MM.1S (cell line): ENCODE measurements at regions not wholly inside any gene's neighbourhood (a gene's known extent, or its start where the extent isn't known, plus 50 kb on each side); places are given as distances from the start of the nearest gene placed in this dataset.

Source experiments
- DNase-seq: peaks from one replicate; pipeline ENCODE4 v3.0.0-alpha.2; 2015
- H2AFZ ChIP-seq: fragments of 300-600 bp; sonication (generic); 2 replicates; pipeline ENCODE4 v1.6.0; 2016; ENCODE audit warnings: antibody characterized with exemption, low read length
- H3F3A ChIP-seq: fragments of 300-600 bp; sonication (generic); 2 replicates; pipeline ENCODE4 v1.6.1; 2016; ENCODE audit warnings: mild to moderate bottlenecking, antibody characterized with exemption, low read length, moderate library complexity, mixed read lengths; ENCODE audit not compliant: insufficient read depth
- H3K27ac ChIP-seq: fragments of 300-600 bp; sonication (generic); 2 replicates; pipeline ENCODE4 v1.5.1; 2016; ENCODE audit warnings: mild to moderate bottlenecking, low read length
- H3K27me3 ChIP-seq: fragments of 300-600 bp; sonication (generic); replicated peaks from 2 replicates; pipeline ENCODE4 v1.6.0; 2016; ENCODE audit warnings: low read length; ENCODE audit not compliant: insufficient read depth
- H3K36me3 ChIP-seq: fragments of 300-600 bp; sonication (generic); replicated peaks from 2 replicates; pipeline ENCODE4 v1.6.1; 2016; ENCODE audit warnings: mild to moderate bottlenecking, low read length, mixed read lengths; ENCODE audit not compliant: insufficient read depth
- H3K4me1 ChIP-seq: fragments of 300-600 bp; sonication (generic); 2 replicates; pipeline ENCODE4 v1.6.1; 2016; ENCODE audit warnings: low read length, mixed read lengths
- H3K4me2 ChIP-seq: fragments of 300-600 bp; sonication (generic); 2 replicates; pipeline ENCODE4 v1.6.0; 2016; ENCODE audit warnings: low read depth, low read length
- H3K4me3 ChIP-seq: fragments of 300-600 bp; sonication (generic); 2 replicates; pipeline ENCODE4 v1.5.1; 2016; ENCODE audit warnings: low read length, mixed read lengths
- H3K79me2 ChIP-seq: fragments of 300-600 bp; sonication (generic); 2 replicates; pipeline ENCODE4 v1.6.1; 2016; ENCODE audit warnings: mixed run types, low read length, mixed read lengths
- H3K9ac ChIP-seq: fragments of 300-600 bp; sonication (generic); 2 replicates; pipeline ENCODE4 v1.6.1; 2016; ENCODE audit warnings: low read length, mixed read lengths
- H3K9me2 ChIP-seq: fragments of 300-600 bp; sonication (generic); replicated peaks from 2 replicates; pipeline ENCODE4 v1.6.1; 2016; ENCODE audit warnings: mild to moderate bottlenecking, low read length, mixed read lengths; ENCODE audit not compliant: insufficient read depth
- H3K9me3 ChIP-seq: fragments of 300-600 bp; sonication (generic); replicated peaks from 2 replicates; pipeline ENCODE4 v1.6.1; 2016; ENCODE audit warnings: mild to moderate bottlenecking, low read length, mixed read lengths; ENCODE audit not compliant: insufficient read depth
- H4K20me1 ChIP-seq: fragments of 300-600 bp; sonication (generic); 2 replicates; pipeline ENCODE4 v1.6.1; 2016; ENCODE audit warnings: mild to moderate bottlenecking, low read length, moderate library complexity, mixed read lengths; ENCODE audit not compliant: insufficient read depth
- CTCF ChIP-seq: fragments of 300-600 bp; sonication (generic); IDR thresholded peaks from 2 replicates; pipeline ENCODE4 v1.5.1; 2016; ENCODE audit warnings: antibody characterized with exemption, low read length, mixed read lengths
- EZH2 ChIP-seq: fragments of 300-600 bp; sonication (generic); optimal IDR thresholded peaks from 2 replicates; pipeline ENCODE3; 2017; ENCODE audit warnings: low read depth, mild to moderate bottlenecking, antibody characterized with exemption, low read length, mixed read lengths
- EZH2phosphoT487 ChIP-seq: fragments of 300-600 bp; sonication (generic); IDR thresholded peaks from 2 replicates; pipeline ENCODE4 v1.6.1; 2018; ENCODE audit warnings: antibody characterized with exemption, low read length

GRCh38 chr6:40172272-40172671 is 238.0 kb upstream of the MOCS1 start:
- no peaks in the 10 kb centered on the region for H3K4me1 ChIP-seq
- H3K9me3 ChIP-seq = no peaks in the 10 kb centered on the region
- H3K36me3 ChIP-seq = no peaks in the 10 kb centered on the region
- no peak overlapping the region for H3K4me3 ChIP-seq
- DNase-seq = no peak
- H2AFZ ChIP-seq = no peak overlapping the region
- H3K4me2 ChIP-seq = no peak overlapping the region
- H3F3A ChIP-seq = no peaks in the 10 kb centered on the region
- no peak overlapping the region for H3K9ac ChIP-seq
- TF ChIP-seq EZH2 (no peak), EZH2phosphoT487 (no peak), CTCF (no peak)
- no peaks in the 10 kb centered on the region for H3K79me2 ChIP-seq
- no peaks in the 10 kb centered on the region for H4K20me1 ChIP-seq
- no peaks in the 10 kb centered on the region for H3K27me3 ChIP-seq
- no peak overlapping the region for H3K27ac ChIP-seq
- H3K9me2 ChIP-seq = no peaks in the 10 kb centered on the region

- no peaks in the 10 kb centered on the region for H3F3A ChIP-seq
- no peaks in the 10 kb centered on the region for H3K79me2 ChIP-seq
- DNase-seq = no peak
- H3K4me2 ChIP-seq = no peak overlapping the region
- H3K9ac ChIP-seq = no peak overlapping the region
- TF ChIP-seq EZH2phosphoT487 = no peak
- no peaks in the 10 kb centered on the region for H3K4me1 ChIP-seq
- no peak overlapping the region for H3K4me3 ChIP-seq
- no peaks in the 10 kb centered on the region for H3K9me2 ChIP-seq
- H3K27me3 ChIP-seq = no peaks in the 10 kb centered on the region
- H3K9me3 ChIP-seq = no peaks in the 10 kb centered on the region
- H3K36me3 ChIP-seq = no peaks in the 10 kb centered on the region
- no peaks in the 10 kb centered on the region for H4K20me1 ChIP-seq
- no peak overlapping the region for H2AFZ ChIP-seq
- no peak overlapping the region for H3K27ac ChIP-seq
Measured at GRCh38 chr6:40171343-40171742, 237.1 kb upstream of the MOCS1 start.

GRCh38 chr6:40170856-40171255 is 236.6 kb upstream of the MOCS1 start:
- no peak overlapping the region for H3K4me3 ChIP-seq
- H3K27me3 ChIP-seq = no peaks in the 10 kb centered on the region
- H4K20me1 ChIP-seq = no peaks in the 10 kb centered on the region
- H3K79me2 ChIP-seq = no peaks in the 10 kb centered on the region
- no peak for TF ChIP-seq EZH2
- no peak for TF ChIP-seq EZH2phosphoT487
- TF ChIP-seq CTCF = no peak
- H2AFZ ChIP-seq = no peak overlapping the region
- no peaks in the 10 kb centered on the region for H3K4me1 ChIP-seq
- no peak overlapping the region for H3K4me2 ChIP-seq
- H3K9me3 ChIP-seq = no peaks in the 10 kb centered on the region
- H3K9ac ChIP-seq = no peak overlapping the region
- H3F3A ChIP-seq = no peaks in the 10 kb centered on the region
- H3K36me3 ChIP-seq = no peaks in the 10 kb centered on the region
- no peak for DNase-seq
- H3K9me2 ChIP-seq = no peaks in the 10 kb centered on the region
- no peak overlapping the region for H3K27ac ChIP-seq

GRCh38 chr6:40169878-40170277 is 235.6 kb upstream of the MOCS1 start:
- Histone ChIP-seq H3K27me3 (no peaks in the 10 kb centered on the region), H3K36me3 (no peaks in the 10 kb centered on the region), H3K4me1 (no peaks in the 10 kb centered on the region), H3K27ac (no peak overlapping the region), H3K9me3 (no peaks in the 10 kb centered on the region), H3F3A (no peaks in the 10 kb centered on the region), H3K79me2 (no peaks in the 10 kb centered on the region), H2AFZ (no peak overlapping the region), H3K4me3 (no peak overlapping the region), H3K9ac (no peak overlapping the region), H3K4me2 (no peak overlapping the region), H4K20me1 (no peaks in the 10 kb centered on the region), H3K9me2 (no peaks in the 10 kb centered on the region)
- no peak for TF ChIP-seq CTCF
- TF ChIP-seq EZH2 = no peak
- no peak for TF ChIP-seq EZH2phosphoT487
- no peak for DNase-seq
